Spleen (tissue), 11 donors: ENCODE measurements at regions not wholly inside any gene's neighbourhood (a gene's known extent, or its start where the extent isn't known, plus 50 kb on each side); places are given as distances from the start of the nearest gene placed in this dataset.
"Not testable (repeated sequence)": the region's sequence is repeated elsewhere in the genome, so short reads cannot be mapped to it uniquely, and the experiment has no call there.

Source experiments
- DNase-seq: peaks from one replicate; pipeline ENCODE4 v3.0.0-alpha.2; 2020
- H3K27ac ChIP-seq, 8 donors: fragments of 200-600 bp; sonication (generic) in 7 of 8; 1 replicate in 4 of 8; 2 replicates in 4 of 8; pipeline versions ENCODE4 v1.5.0 to v1.8.0; 2016 to 2021; ENCODE audit warnings: inconsistent platforms in 4 of 8, mild to moderate bottlenecking in 4 of 8, moderate library complexity in 1 of 8
- H3K27me3 ChIP-seq, 7 donors: fragments of 200-600 bp; sonication (generic) in 6 of 7; replicated peaks in 1 of 7; 1 replicate in 4 of 7; 2 replicates in 3 of 7; pipeline versions ENCODE4 v1.5.0 to v1.8.0; 2016 to 2021; ENCODE audit warnings: inconsistent platforms in 3 of 7, mild to moderate bottlenecking in 1 of 7
- H3K36me3 ChIP-seq, 6 donors: fragments of 200-600 bp; sonication (generic) in 5 of 6; 1 replicate in 4 of 6; 2 replicates in 2 of 6; pipeline versions ENCODE4 v1.5.0 to v1.8.0; 2016 to 2021; ENCODE audit warnings: inconsistent platforms in 2 of 6
- H3K4me1 ChIP-seq, 6 donors: fragments of 200-600 bp; sonication (generic) in 5 of 6; 1 replicate in 3 of 6; 2 replicates in 3 of 6; pipeline versions ENCODE4 v1.5.0 to v1.8.0; 2016 to 2021; ENCODE audit warnings: inconsistent platforms in 3 of 6
- H3K4me3 ChIP-seq, 8 donors: fragments of 200-600 bp; sonication (generic) in 7 of 8; 1 replicate in 4 of 8; 2 replicates in 4 of 8; pipeline versions ENCODE4 v1.5.0 to v1.8.0; 2016 to 2021; ENCODE audit warnings: inconsistent platforms in 4 of 8, mild to moderate bottlenecking in 4 of 8, moderate library complexity in 2 of 8
- H3K9me3 ChIP-seq, 8 donors: fragments of 200-600 bp; sonication (generic) in 7 of 8; 1 replicate in 4 of 8; 2 replicates in 4 of 8; pipeline versions ENCODE4 v1.5.0 to v1.8.0; 2016 to 2021; ENCODE audit warnings: inconsistent platforms in 4 of 8
- POLR2A ChIP-seq, 3 donors: fragments of 450-650 bp; IDR thresholded peaks; one replicate each; pipeline ENCODE4 v1.5.1; 2017; ENCODE audit warnings: antibody characterized with exemption in 3 of 3, mild to moderate bottlenecking in 1 of 3
- POLR2AphosphoS5 ChIP-seq, 3 donors: sonication (generic); formaldehyde crosslinking; IDR thresholded peaks; one replicate each; pipeline ENCODE4 v1.5.1; 2017; ENCODE audit warnings: antibody characterized with exemption in 3 of 3
- WGBS, 5 donors: extraction: QIAGEN DNeasy Blood & Tissue Kit in 3 of 5; methylation state at CpG; one replicate each; pipeline versions ENCODE4 v1.1.5 to v1.1.7; 2013 to 2018; 5-methylcytosine and 5-hydroxymethylcytosine counted together
- intact Hi-C: fragments of 100-400 bp; cut with DNase I; formaldehyde crosslinking; loops from one replicate; pipeline ENCODE4 v1.15.0; 2023; ENCODE audit warnings: low total_unique reads
- TF ChIP-seq, protein P1 (sequence below), 11 experiments: fragments of 200-600 bp in 7 of 11; fragments of 450-650 bp in 4 of 11; sonication (generic) in 4 of 11; IDR thresholded peaks in 8 of 11; conservative IDR thresholded peaks in 3 of 11; 1 replicate in 7 of 11; 2 replicates in 4 of 11; pipeline versions ENCODE4 v1.4.0 to v1.8.0; 2016 to 2021; ENCODE audit warnings: antibody characterized with exemption in 11 of 11, inconsistent platforms in 4 of 11, mild to moderate bottlenecking in 1 of 11
- donor health status: healthy with polysubstance abuse.
- donor health status: DM: no; HTN: no; CAD: no; lungs with moderate emphysema.
- donor health status: DM: no; HTN: no; CAD: no.
- donor health status: Bipolar disorder and iron deficiency.
- donor health status: healthy.
- donor health status: DM: no; HTN: no; CAD: no.
- donor health status: DM: yes; HTN: yes; CAD: no.

DNA sequence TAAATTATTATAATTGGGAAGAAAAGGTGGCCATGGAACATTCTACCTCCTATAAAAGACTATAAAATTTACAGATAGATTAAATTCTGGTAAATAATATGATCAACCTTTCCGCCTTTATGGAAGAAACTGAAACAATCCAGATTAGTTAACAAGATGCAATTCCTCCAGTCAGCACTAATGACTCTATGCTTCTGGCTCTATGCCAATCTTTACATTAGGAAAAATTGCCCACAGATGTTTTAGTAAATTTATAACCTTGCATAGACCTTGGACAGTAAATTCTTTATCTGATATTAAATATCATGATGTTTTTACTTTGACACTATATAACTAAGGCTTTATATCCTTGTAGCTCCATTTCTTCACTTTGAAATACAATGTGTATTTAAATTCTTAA lies 2302.5 kb downstream of the ARAP2 start:
- TF ChIP-seq, protein P1, sequence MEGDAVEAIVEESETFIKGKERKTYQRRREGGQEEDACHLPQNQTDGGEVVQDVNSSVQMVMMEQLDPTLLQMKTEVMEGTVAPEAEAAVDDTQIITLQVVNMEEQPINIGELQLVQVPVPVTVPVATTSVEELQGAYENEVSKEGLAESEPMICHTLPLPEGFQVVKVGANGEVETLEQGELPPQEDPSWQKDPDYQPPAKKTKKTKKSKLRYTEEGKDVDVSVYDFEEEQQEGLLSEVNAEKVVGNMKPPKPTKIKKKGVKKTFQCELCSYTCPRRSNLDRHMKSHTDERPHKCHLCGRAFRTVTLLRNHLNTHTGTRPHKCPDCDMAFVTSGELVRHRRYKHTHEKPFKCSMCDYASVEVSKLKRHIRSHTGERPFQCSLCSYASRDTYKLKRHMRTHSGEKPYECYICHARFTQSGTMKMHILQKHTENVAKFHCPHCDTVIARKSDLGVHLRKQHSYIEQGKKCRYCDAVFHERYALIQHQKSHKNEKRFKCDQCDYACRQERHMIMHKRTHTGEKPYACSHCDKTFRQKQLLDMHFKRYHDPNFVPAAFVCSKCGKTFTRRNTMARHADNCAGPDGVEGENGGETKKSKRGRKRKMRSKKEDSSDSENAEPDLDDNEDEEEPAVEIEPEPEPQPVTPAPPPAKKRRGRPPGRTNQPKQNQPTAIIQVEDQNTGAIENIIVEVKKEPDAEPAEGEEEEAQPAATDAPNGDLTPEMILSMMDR (IDR thresholded peaks at IDR 0.05 in 8 of 11, conservative IDR thresholded peaks at IDR 0.05 in 3 of 11): no peak
- TF ChIP-seq POLR2AphosphoS5 (IDR thresholded peaks at IDR 0.05) (no peak), POLR2A (IDR thresholded peaks at IDR 0.05) (no peak)
- Histone ChIP-seq H3K27ac (no peak overlapping the region), H3K27me3 (no peaks in the 10 kb centered on the region), H3K36me3 (no peaks in the 10 kb centered on the region), H3K4me1 (no peaks in the 10 kb centered on the region), H3K9me3 (no peaks in the 10 kb centered on the region), H3K4me3 (no peak overlapping the region)
- 83 to 95% (median 88%) methylated on average over 1 of the region's 1 CpG for WGBS, 5 donors
- intact Hi-C loops: no loop called here
- DNase-seq: no peak

DNA sequence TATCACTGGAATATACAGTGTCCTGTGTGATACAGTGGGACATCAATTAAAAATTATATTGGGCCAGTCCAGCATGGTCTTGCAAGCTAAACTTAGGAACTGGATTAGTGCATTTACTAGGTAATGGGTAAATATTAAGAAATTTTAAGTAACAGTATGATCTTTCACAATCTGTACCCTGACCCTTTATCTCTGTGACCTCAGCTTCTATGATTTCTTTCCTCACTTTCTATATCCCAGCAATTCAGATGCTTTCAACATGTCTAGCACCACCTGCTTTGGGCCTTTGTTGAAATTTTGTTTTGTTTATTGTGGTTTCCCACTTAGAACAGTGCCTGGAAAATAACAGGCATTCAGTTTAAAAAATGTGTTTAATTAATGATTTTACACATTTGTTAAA lies 2295.4 kb downstream of the ARAP2 start:
- TF ChIP-seq POLR2A (IDR thresholded peaks at IDR 0.05) (no peak), POLR2AphosphoS5 (IDR thresholded peaks at IDR 0.05) (no peak)
- Histone ChIP-seq H3K27ac (no peak overlapping the region), H3K27me3 (no peaks in the 10 kb centered on the region), H3K36me3 (no peaks in the 10 kb centered on the region), H3K4me1 (no peaks in the 10 kb centered on the region), H3K4me3 (no peak overlapping the region), H3K9me3 (no peaks in the 10 kb centered on the region)
- DNase-seq: no peak
- intact Hi-C loops: no loop called here

DNA sequence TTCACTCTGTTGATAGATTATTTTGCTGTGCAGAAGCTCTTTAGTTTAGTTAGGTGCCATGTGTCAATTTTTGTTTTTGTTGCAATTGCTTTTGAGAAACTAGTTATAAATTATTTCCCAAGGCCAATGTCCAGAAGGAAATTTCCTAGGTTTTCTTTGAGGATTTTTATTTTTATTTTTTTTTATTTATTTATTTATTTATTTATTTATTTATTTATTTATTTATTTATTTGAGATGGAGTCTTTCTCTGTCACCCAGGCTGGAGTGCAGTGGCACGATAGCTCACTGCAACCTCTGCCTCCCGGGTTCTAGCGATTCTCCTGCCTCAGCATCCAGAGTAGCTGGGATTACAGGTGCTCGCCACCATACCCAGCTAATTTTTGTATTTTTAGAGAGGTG lies 2290.5 kb downstream of the ARAP2 start:
- H3K27me3 ChIP-seq, H3K4me3 ChIP-seq, H3K27ac ChIP-seq, DNase-seq, intact Hi-C loops, H3K4me1 ChIP-seq, H3K36me3 ChIP-seq: not testable (repeated sequence)
- peaks cover 0 to 27% (median 11%) of the 10 kb centered on the region in 8 donors for H3K9me3 ChIP-seq
- WGBS, 5 donors: 81 to 97% (median 90%) methylated on average over 4 of the region's 4 CpGs

DNA sequence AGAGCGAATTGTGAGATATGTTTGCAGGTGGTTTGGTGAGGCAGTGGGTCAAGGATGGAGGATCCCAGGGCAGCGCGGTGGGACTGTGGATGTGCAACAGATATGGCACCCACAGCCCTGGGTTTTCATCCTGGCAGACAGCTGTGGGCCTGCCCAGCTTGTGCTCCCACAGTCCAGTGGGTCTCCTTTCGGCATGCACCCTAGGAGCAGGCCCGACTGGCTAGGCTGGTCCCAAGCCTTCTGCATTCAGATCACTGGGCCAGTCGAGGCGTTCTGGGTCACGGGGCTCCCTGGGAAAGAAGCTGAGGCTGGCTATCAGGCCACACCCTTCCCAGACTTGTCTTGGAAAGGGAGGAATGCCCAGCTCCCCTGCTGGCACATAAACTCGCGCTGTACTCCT lies 2289.6 kb downstream of the ARAP2 start:
- Histone ChIP-seq H3K4me1 (no peaks in the 10 kb centered on the region), H3K4me3 (no peak overlapping the region), H3K36me3 (no peaks in the 10 kb centered on the region), H3K27ac (no peak overlapping the region), H3K9me3 (peaks cover 0 to 27% (median 11%) of the 10 kb centered on the region in 8 donors), H3K27me3 (no peaks in the 10 kb centered on the region)
- DNase-seq: no peak
- TF ChIP-seq POLR2A (IDR thresholded peaks at IDR 0.05) (no peak), POLR2AphosphoS5 (IDR thresholded peaks at IDR 0.05) (no peak)
- TF ChIP-seq, protein P1 (IDR thresholded peaks at IDR 0.05 in 8 of 11, conservative IDR thresholded peaks at IDR 0.05 in 3 of 11): no peak
- intact Hi-C loops: no loop called here
- 87 to 93% (median 89%) methylated on average over 4 to 10 of the region's 10 CpGs for WGBS, 5 donors

DNA sequence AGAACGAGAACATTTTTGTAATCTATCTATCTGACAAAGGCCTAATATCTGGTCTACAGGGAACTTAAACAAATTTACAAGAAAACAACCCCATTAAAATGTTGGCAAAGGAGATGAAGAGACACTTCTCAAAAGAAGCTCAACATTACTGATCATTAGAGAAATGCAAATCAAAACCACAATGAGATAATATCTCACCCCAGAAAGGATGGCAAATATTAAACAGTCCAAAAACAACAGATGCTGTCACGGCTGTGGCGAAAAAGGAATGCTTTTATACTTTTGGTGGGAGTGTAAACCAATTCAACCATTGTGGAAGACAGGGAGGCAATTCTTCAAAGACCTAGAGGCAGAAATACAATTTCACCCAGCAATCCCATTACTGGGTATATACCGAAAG lies 2284.8 kb downstream of the ARAP2 start:
- peaks cover 0 to 27% (median 12%) of the 10 kb centered on the region in 8 donors for H3K9me3 ChIP-seq
- no peak overlapping the region for H3K27ac ChIP-seq
- WGBS, 5 donors: 74 to 85% (median 80%) methylated on average over 4 of the region's 4 CpGs
- intact Hi-C loops: no loop called here
- no peak for DNase-seq
- no peaks in the 10 kb centered on the region for H3K27me3 ChIP-seq
- no peaks in the 10 kb centered on the region for H3K36me3 ChIP-seq
- TF ChIP-seq POLR2A (IDR thresholded peaks at IDR 0.05) (no peak), POLR2AphosphoS5 (IDR thresholded peaks at IDR 0.05) (no peak)
- TF ChIP-seq, protein P1 (IDR thresholded peaks at IDR 0.05 in 8 of 11, conservative IDR thresholded peaks at IDR 0.05 in 3 of 11): no peak
- H3K4me1 ChIP-seq: no peaks in the 10 kb centered on the region
- no peak overlapping the region for H3K4me3 ChIP-seq
